ENCODE measurements at regions not wholly inside any gene's neighbourhood (a gene's known extent, or its start where the extent isn't known, plus 50 kb on each side); places are given as distances from the start of the nearest gene placed in this dataset.

DNA sequence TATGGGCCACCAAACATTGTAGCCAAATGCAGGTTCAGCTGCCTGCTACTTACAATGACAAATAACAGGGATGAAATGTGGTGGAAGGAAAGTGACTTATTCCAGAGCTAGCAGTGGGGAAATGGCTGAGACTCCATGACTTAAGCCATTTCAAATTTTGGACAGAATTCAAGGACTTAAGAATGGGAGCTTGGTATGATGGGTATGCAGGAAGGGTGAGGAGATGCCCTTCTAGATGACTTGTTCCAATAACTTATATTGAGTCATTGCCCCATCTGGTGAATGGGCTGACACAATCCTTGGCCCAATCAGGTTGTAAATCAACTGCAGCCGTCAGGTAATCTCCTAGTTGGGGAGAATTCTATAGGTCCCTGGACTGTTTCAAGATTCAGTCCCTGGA, 230.7 kb upstream of the SGCD start:
- H3K79me2 ChIP-seq (ENCODE audit: insufficient read depth, low read length) = no peaks in the 10 kb centered on the region
- no peaks in the 10 kb centered on the region for H3K9me2 ChIP-seq (replicated peaks; ENCODE audit: insufficient read depth, low read length)
- H2AFZ ChIP-seq (ENCODE audit: low read depth, low read length, severe bottlenecking) = no peak overlapping the region
- H3K4me2 ChIP-seq (ENCODE audit: low read depth, low read length, poor library complexity, severe bottlenecking) = no peak overlapping the region
- H3K4me3 ChIP-seq (ENCODE audit: insufficient read depth, low read length, poor library complexity, severe bottlenecking) = no peak overlapping the region
- no peaks in the 10 kb centered on the region for H4K20me1 ChIP-seq (ENCODE audit: low read depth, low read length)
- H3K9me3 ChIP-seq (ENCODE audit: insufficient read depth, low read length) = no peaks in the 10 kb centered on the region
- H3F3A ChIP-seq (ENCODE audit: insufficient read depth) = no peaks in the 10 kb centered on the region
- no peak overlapping the region for H3K27ac ChIP-seq (ENCODE audit: low read depth, low read length)
- no peak overlapping the region for H3K9ac ChIP-seq (ENCODE audit: low read length)
- H3K36me3 ChIP-seq (ENCODE audit: low read length) = no peaks in the 10 kb centered on the region
- no peaks in the 10 kb centered on the region for H3K27me3 ChIP-seq (ENCODE audit: low read length)
- no peak for TF ChIP-seq EZH2phosphoT487 (conservative IDR thresholded peaks at IDR 0.05; ENCODE audit: low read length)
- TF ChIP-seq, protein P1, sequence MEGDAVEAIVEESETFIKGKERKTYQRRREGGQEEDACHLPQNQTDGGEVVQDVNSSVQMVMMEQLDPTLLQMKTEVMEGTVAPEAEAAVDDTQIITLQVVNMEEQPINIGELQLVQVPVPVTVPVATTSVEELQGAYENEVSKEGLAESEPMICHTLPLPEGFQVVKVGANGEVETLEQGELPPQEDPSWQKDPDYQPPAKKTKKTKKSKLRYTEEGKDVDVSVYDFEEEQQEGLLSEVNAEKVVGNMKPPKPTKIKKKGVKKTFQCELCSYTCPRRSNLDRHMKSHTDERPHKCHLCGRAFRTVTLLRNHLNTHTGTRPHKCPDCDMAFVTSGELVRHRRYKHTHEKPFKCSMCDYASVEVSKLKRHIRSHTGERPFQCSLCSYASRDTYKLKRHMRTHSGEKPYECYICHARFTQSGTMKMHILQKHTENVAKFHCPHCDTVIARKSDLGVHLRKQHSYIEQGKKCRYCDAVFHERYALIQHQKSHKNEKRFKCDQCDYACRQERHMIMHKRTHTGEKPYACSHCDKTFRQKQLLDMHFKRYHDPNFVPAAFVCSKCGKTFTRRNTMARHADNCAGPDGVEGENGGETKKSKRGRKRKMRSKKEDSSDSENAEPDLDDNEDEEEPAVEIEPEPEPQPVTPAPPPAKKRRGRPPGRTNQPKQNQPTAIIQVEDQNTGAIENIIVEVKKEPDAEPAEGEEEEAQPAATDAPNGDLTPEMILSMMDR (IDR thresholded peaks at IDR 0.05; ENCODE audit: insufficient read depth, low read length, poor library complexity, severe bottlenecking) = no peak

DNA sequence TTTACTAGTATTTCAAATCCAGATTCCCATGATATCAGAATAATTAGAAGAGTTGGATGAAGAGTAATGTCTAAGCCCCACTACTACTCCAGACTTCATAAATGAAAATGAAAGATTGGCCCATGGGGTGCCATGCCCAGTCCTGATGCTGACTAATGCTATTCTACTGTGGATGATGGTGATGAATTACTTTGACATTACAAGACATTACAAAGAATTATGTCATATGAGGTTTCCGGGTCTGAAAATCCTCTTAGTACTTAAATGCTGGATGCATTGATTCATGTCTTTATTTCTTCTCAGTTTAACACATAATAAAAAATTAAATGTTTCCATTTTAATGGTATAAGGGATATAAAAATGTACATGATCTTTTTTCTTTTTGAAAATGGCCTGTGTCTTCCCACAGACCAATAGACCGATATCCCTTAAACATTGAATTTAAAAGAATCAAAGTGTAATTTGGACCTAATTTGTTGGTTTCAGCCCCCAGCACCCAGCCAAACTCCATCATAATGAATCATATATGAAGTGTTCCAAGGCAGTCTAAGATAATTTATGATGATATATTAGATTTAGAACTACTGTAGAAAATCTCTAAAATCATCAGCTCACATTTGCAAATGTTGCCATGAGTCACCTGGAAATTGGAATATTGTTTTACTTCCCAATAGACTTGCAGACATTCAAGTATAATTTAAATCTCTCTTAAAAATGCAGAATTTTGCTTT, 223.6 kb upstream of the SGCD start:
- no peaks in the 10 kb centered on the region for H3F3A ChIP-seq (ENCODE audit: insufficient read depth)
- no peaks in the 10 kb centered on the region for H3K27me3 ChIP-seq (ENCODE audit: low read length)
- no peaks in the 10 kb centered on the region for H3K9me3 ChIP-seq (ENCODE audit: insufficient read depth, low read length)
- H3K79me2 ChIP-seq (ENCODE audit: insufficient read depth, low read length) = no peaks in the 10 kb centered on the region
- no peak overlapping the region for H3K4me2 ChIP-seq (ENCODE audit: low read depth, low read length, poor library complexity, severe bottlenecking)
- no peak overlapping the region for H3K27ac ChIP-seq (ENCODE audit: low read depth, low read length)
- H3K9ac ChIP-seq (ENCODE audit: low read length) = no peak overlapping the region
- no peaks in the 10 kb centered on the region for H3K36me3 ChIP-seq (ENCODE audit: low read length)
- H2AFZ ChIP-seq (ENCODE audit: low read depth, low read length, severe bottlenecking) = no peak overlapping the region
- H3K4me3 ChIP-seq (ENCODE audit: insufficient read depth, low read length, poor library complexity, severe bottlenecking) = no peak overlapping the region
- H4K20me1 ChIP-seq (ENCODE audit: low read depth, low read length) = no peaks in the 10 kb centered on the region
- H3K9me2 ChIP-seq (replicated peaks; ENCODE audit: insufficient read depth, low read length) = no peaks in the 10 kb centered on the region
- TF ChIP-seq EZH2phosphoT487 (conservative IDR thresholded peaks at IDR 0.05; ENCODE audit: low read length) = no peak
- TF ChIP-seq, protein P1 (IDR thresholded peaks at IDR 0.05; ENCODE audit: insufficient read depth, low read length, poor library complexity, severe bottlenecking) = no peak

DNA sequence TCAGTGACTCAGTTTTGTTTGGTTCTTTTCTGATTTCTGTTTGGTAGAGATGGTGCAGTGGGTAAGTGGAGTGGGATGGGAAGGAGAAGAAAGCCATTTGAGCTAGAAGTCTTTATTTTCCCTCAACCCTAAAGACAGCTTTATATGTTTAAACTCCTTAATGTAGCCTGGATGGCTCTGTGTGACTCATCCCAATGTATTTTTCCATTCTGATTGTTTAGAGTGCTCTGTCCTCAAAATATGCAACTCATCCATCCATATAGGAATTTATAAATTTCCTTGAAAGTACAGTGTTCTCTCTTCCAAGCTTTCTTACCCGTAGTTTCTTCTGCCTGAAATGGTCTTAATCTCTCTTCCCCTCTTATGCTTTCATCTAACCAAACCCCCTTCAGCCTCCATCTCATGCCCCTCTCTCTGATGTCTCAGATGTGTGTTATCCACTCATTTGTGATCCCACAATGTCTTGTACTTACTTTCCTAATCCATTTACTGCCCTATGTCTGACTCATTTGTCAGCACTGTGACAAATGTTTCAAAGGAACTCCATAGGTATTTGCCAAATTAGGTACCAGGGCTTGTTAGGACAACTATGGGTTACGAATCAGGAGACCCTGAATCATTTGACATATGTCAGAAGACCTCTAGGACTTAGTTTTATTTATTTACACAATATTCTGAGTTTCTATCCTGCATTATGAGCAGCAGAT, 217.5 kb upstream of the SGCD start:
- no peaks in the 10 kb centered on the region for H4K20me1 ChIP-seq (ENCODE audit: low read depth, low read length)
- no peaks in the 10 kb centered on the region for H3K9me2 ChIP-seq (replicated peaks; ENCODE audit: insufficient read depth, low read length)
- H3F3A ChIP-seq (ENCODE audit: insufficient read depth) = no peaks in the 10 kb centered on the region
- no peaks in the 10 kb centered on the region for H3K79me2 ChIP-seq (ENCODE audit: insufficient read depth, low read length)
- TF ChIP-seq EZH2phosphoT487 (conservative IDR thresholded peaks at IDR 0.05; ENCODE audit: low read length) = no peak
- TF ChIP-seq, protein P1 (IDR thresholded peaks at IDR 0.05; ENCODE audit: insufficient read depth, low read length, poor library complexity, severe bottlenecking) = no peak
- H2AFZ ChIP-seq (ENCODE audit: low read depth, low read length, severe bottlenecking) = no peak overlapping the region
- no peak overlapping the region for H3K9ac ChIP-seq (ENCODE audit: low read length)
- no peaks in the 10 kb centered on the region for H3K36me3 ChIP-seq (ENCODE audit: low read length)
- H3K4me2 ChIP-seq (ENCODE audit: low read depth, low read length, poor library complexity, severe bottlenecking) = no peak overlapping the region
- H3K9me3 ChIP-seq (ENCODE audit: insufficient read depth, low read length) = no peaks in the 10 kb centered on the region
- no peaks in the 10 kb centered on the region for H3K27me3 ChIP-seq (ENCODE audit: low read length)
- H3K4me3 ChIP-seq (ENCODE audit: insufficient read depth, low read length, poor library complexity, severe bottlenecking) = no peak overlapping the region
- H3K27ac ChIP-seq (ENCODE audit: low read depth, low read length) = no peak overlapping the region
